MM.1S (cell line): ENCODE measurements at regions not wholly inside any gene's neighbourhood (a gene's known extent, or its start where the extent isn't known, plus 50 kb on each side); places are given as distances from the start of the nearest gene placed in this dataset.

Experiments
- CTCF ChIP-seq: fragments of 300-600 bp; sonication (generic); IDR thresholded peaks from 2 replicates; pipeline ENCODE4 v1.5.1; 2016; ENCODE audit warnings: antibody characterized with exemption, low read length, mixed read lengths
- EZH2 ChIP-seq: fragments of 300-600 bp; sonication (generic); optimal IDR thresholded peaks from 2 replicates; pipeline ENCODE3; 2017; ENCODE audit warnings: low read depth, mild to moderate bottlenecking, antibody characterized with exemption, low read length, mixed read lengths

GRCh38 chr5:85108471-85108870, 723.8 kb upstream of the EDIL3 start:
- TF ChIP-seq CTCF (no peak), EZH2 (no peak)
